ENCODE measurements at regions not wholly inside any gene's neighbourhood (a gene's known extent, or its start where the extent isn't known, plus 50 kb on each side); places are given as distances from the start of the nearest gene placed in this dataset.
"Not testable (repeated sequence)": the region's sequence is repeated elsewhere in the genome, so short reads cannot be mapped to it uniquely, and the experiment has no call there.

DNA sequence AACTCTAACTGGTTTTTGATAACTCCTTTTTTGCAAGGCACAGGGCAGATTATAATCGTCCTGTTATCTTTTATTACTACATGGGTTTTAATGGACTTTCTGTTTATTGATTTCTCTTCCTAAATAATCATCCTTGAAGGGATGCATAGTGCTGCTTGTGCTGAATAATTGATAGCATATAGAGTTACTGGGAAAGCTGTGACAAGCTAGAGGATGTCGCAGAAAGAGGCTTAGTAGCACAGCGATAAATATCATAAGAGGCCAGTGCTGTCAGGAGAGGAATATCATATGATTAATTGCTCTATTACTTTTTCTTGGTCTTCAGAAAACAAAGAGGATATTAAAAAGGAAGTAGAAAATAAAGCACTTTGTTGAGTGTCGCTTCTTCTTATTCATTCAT lies 1007.1 kb upstream of the ACO1 start:
- no peak for FAIRE-seq
- no peak for DNase-seq (ENCODE audit: insufficient read length, low spot score)
- TF ChIP-seq POLR2A (IDR thresholded peaks at IDR 0.05; ENCODE audit: low read depth, low read length) = no peak

DNA sequence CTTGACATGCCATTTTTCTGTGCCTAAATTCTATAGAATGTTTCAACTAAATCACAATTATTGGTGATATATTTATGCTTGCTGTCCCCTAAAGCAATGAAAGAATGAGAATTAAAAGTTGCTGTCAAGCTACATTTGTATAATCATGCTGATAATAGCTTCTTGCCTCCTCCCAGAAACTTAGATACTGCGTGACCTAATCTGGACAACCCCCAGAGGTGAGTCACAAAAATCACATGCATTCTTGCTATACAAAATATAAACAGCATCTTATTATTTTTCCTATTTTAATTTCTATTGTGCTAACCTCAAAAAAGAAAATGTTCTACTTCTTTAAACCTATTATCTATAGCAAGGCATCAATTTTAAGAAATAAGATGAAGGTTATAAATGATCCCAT lies 995.8 kb upstream of the ACO1 start:
- DNase-seq (ENCODE audit: insufficient read length, low spot score) (no peak), FAIRE-seq (no peak)
- TF ChIP-seq POLR2A (IDR thresholded peaks at IDR 0.05; ENCODE audit: low read depth, low read length) = no peak

DNA sequence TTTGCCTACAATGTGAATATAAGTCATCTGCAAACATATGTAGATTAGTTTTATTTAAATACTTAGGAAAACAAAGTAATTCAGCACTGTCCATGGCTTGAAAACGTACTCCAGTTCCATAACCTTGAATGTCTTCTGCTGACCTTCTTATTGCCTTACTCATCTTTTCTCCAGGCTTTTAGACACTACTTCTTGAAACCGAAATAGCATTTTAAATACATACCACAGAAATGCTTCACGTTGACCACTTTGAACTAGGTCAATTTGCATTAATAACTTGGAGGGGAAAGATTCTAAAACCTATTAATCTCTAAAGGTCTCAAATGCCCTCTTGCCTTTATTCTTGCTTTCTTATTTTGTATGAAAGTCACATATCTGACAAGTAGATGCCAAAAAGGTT lies 995.4 kb upstream of the ACO1 start:
- TF ChIP-seq POLR2A (IDR thresholded peaks at IDR 0.05; ENCODE audit: low read depth, low read length) = no peak
- FAIRE-seq (no peak), DNase-seq (ENCODE audit: insufficient read length, low spot score) (no peak)

DNA sequence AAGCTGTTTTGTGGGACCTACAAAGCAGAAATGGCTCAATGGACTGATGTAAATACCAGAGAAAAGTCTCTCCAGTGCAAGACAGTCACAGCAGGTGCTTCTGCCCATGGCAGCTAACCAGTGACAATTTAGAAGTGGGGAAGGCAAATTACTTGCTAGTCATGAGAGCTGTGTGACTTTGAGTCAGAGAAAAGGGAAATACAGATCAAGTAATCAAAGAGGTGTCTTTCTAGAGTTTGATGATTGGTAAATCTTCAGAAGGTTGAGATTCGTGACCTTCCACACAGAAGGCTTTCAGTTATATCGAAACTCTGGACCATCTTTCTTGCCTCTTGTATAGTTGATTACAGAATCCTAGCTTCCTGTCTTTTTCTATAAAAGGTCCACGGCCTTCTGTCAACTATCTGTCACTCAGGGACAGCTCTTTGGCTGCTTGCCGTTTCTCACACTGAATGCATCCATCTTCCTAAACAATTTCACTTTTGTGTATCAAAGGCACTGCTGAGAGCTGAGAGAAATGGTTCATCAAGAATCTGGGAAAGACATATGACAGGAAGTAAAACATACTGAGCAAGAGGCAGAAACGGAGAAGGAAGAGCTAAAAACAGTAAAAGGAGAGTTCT lies 993.9 kb upstream of the ACO1 start:
- FAIRE-seq (no peak), DNase-seq (ENCODE audit: insufficient read length, low spot score) (no peak)
- TF ChIP-seq POLR2A (IDR thresholded peaks at IDR 0.05; ENCODE audit: low read depth, low read length) = no peak

DNA sequence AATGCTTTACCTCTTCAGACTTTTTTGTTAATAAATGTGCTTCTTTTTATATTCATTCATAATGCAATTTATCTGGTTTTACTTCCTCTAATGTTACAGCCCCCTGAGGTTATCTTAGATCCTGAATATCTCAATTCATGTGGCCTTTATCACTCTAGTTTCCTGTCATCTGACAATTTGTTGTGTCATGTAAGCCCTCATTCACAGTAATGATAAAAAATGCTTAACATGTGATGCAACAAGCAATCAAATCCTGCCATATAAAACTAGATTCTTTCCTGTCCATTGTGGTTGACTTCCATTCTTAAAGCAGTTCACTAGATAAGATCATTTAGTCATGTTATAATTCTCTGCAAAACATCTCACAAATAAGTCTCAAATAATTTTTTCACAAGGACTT lies 991.2 kb upstream of the ACO1 start:
- FAIRE-seq (no peak), DNase-seq (ENCODE audit: insufficient read length, low spot score) (no peak)
- no peak for TF ChIP-seq POLR2A (IDR thresholded peaks at IDR 0.05; ENCODE audit: low read depth, low read length)

DNA sequence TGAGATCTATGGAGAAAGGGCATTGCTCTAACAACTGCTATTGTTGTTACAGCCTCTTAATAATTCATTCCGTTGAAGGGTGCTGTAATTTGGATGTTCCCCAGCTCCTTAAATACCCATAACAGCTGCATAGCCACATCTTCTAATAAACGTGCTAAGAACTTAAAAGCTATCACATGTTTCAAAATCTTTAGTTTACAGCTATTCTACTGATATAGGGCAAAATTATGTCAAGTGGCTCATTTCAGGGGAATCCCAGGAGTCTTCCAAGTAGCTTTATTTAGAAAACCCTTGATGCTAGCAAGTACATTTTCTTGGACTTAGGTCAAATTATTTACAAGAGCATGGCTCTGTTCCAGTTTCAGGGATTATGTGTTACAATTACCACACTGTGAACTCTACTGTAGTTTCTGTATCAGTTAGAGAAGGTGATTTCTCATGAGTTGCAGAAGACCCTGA lies 990.4 kb upstream of the ACO1 start:
- no peak for TF ChIP-seq POLR2A (IDR thresholded peaks at IDR 0.05; ENCODE audit: low read depth, low read length)
- DNase-seq (ENCODE audit: insufficient read length, low spot score) = no peak
- FAIRE-seq = no peak

DNA sequence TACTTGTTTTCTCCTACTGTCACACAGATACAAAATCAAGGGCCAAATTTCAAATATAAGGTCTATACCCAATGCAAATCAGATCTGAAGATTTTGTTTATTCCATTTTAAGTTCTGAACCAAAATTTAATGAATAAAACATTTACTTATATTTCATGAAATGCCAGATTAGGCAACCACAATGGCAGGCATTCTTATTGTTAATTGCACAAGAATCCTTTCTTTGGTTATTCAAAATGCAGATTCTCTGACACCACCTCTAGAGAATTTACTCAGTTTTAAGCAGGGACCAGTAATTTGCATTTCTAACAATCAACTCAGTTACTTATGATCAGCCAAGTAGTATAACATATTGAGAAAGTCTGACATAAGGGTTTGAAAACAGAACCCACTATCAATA lies 972.4 kb upstream of the ACO1 start:
- DNase-seq (ENCODE audit: insufficient read length, low spot score) = no peak
- FAIRE-seq = no peak

DNA sequence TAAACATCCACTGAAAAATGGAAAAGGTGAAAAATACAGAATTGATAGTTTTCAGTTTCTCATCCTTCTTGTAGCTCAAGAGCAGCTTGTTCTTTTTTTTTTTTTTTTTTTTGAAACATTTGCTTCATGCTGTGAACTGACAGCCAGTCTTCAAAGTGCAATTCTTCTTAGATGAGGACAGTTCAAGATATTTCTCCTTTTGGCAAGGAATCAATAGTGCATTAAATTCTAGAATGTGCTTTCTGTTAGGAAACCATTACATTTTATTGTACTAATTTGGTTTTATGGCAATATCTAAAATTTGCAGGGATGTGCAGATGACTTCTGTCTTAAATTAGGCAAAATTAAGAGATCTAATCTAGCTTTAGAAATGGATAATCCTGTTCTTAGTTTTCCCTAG lies 969.3 kb upstream of the ACO1 start:
- TF ChIP-seq POLR2A (IDR thresholded peaks at IDR 0.05; ENCODE audit: low read depth, low read length) = no peak
- DNase-seq (ENCODE audit: insufficient read length, low spot score) = no peak
- no peak for FAIRE-seq

More for the DNA sequence above, 972.4 kb upstream of the ACO1 start:
- no peak for TF ChIP-seq POLR2A (IDR thresholded peaks at IDR 0.05; ENCODE audit: low read depth, low read length)

DNA sequence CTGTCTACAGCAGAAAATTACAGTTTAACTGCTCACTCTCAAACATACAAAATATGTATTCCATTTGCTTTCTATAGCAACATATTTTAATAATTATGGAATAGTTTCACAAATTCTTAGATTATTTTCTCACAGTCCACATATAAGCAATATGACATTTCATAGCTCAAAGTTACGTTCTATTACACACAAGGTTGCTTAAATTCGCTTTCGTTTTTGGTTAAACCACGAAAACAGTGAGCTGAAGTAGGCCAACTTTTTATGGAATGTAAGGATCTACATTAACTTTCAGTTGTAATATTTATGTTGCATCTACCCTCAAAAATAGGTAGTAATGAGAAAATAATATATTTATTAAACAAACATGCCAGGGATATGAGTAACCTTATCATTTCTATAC lies 966.0 kb upstream of the ACO1 start:
- FAIRE-seq (no peak), DNase-seq (ENCODE audit: insufficient read length, low spot score) (no peak)
- TF ChIP-seq POLR2A (IDR thresholded peaks at IDR 0.05; ENCODE audit: low read depth, low read length) = no peak

DNA sequence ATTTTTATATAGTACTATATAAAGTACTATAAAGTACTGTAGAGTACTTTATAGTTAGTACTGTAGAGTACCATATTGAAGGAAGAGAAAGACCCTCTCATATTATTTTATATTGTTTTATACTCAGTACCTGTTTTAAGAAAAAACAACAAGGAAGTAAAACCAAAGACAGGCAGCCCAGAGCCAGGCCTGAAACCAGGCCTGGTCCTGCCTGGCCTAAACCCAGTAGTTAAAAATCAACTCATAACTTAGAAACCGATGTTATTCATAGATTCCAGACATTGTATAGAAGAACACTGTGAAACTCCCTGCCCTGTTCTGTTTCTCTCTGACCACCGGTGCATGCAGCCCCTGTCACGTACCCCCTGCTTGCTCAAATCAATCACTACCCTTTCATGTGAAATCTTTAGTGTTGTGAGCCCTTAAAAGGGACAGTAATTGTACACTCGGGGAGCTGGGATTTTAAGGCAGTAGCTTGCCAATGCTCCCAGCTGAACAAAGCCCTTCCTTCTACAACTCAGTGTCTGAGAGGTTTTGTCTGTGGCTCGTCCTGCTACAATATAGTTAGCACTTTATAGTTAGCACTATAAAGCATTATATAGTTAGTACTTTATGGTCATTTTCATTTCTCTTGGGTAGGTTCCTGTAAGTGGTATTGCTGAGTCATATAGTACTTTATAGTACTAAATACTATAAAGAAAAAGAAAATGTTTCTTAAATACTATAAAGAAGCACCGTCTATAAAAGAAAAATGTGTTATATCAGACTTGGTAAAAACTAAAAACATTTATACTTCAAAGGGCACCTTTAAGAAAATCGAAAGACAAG lies 940.6 kb upstream of the ACO1 start:
- DNase-seq (ENCODE audit: insufficient read length, low spot score); FAIRE-seq: not testable (repeated sequence)

DNA sequence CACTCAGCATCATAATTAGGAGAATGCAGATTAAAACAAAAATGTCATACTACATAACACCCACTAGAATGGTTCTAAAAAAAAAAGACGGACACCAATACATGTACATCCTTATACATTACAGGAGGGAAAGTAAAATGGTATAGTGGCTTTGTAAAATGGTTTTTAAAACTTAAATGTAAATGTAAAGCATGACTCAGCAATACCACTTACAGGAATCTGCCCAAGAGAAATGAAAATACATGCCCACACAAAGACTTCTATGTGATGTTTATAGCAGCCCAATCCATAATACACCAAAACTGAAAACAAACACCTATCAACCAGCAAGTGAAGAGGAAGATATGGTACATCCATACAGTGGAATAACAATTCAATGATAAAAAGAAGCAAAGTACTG lies 939.1 kb upstream of the ACO1 start:
- no peak for FAIRE-seq

DNA sequence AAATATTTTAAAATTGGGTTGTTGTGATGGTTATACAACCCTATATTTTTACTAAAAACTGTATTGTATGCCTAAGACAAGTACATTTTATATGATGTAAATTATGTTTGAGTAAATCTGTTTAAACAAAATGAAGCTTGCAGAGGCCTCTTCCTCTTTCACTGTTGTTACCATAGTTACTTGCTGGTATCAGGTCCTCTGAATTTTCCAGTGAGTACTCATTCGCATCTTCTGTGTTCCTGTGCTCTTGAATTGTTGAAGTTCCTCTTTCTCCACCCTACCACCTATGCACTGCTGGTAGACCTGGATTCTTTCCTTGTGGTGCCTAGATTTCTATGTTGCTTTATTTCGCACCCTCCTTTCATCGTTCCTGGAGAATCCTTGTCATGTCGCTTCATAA lies 938.5 kb upstream of the ACO1 start:
- TF ChIP-seq POLR2A (IDR thresholded peaks at IDR 0.05; ENCODE audit: low read depth, low read length) = no peak
- FAIRE-seq (no peak), DNase-seq (ENCODE audit: insufficient read length, low spot score) (no peak)

More for the DNA sequence above, 939.1 kb upstream of the ACO1 start:
- TF ChIP-seq POLR2A (IDR thresholded peaks at IDR 0.05; ENCODE audit: low read depth, low read length) = no peak
- no peak for DNase-seq (ENCODE audit: insufficient read length, low spot score)

DNA sequence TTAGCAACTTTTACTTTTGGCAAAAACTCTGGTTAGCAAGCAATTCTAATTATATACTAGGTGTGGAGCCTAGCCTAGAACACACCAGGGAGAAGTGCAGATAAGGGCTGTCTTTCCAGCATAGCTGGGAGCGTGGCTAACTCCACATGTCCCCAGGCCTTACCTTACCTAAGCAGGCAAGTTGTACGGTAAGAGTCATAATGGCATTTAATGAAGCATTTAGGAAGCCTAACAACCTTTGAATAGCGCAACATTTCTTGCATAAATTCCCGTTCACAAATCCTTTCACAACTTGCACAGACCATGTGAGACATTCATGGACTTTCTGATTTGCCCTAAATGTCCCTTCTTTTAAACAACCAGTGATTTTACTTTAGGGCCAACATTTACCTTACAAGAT lies 917.4 kb upstream of the ACO1 start:
- FAIRE-seq (no peak), DNase-seq (ENCODE audit: insufficient read length, low spot score) (no peak)
- TF ChIP-seq POLR2A (IDR thresholded peaks at IDR 0.05; ENCODE audit: low read depth, low read length) = no peak

DNA sequence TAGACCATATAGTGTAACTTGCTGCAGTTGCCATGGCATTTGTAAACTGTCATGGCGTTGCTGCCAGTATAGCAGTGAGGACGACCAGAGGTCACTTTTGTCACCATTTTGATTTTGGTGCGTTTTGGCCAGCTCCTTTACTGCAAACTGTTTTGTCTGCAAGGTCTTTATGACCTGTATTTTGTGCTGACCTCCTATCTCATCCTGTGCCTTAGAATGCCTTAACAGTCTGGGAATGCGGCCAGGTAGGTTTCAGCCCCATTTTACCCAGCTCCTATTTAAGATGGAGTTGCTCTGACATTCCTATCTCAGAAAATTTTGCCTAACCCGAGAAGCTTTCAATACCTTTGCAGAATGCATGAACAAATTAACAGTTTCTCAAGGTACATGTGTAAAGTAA lies 914.4 kb upstream of the ACO1 start:
- TF ChIP-seq POLR2A (IDR thresholded peaks at IDR 0.05; ENCODE audit: low read depth, low read length) = no peak
- DNase-seq (ENCODE audit: insufficient read length, low spot score) = no peak
- no peak for FAIRE-seq

DNA sequence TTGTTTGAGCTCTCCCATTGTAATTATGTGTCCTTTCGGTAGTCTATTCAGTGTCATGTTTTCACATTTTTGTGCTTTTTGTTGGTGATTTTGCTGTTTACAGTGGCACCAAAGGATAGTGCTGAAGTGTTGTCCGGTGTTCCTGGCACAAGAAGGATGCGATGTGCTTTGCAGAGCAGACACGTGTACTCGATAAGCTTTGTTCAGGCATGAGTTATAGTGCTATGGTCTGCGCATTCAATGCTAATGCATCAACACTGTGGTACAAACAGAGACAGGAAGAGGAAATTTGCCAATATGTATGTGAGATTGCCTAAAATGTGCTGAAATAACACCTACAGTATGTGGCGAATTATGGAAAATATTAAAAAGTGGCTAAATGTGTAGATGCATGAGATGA lies 913.4 kb upstream of the ACO1 start:
- no peak for FAIRE-seq
- TF ChIP-seq POLR2A (IDR thresholded peaks at IDR 0.05; ENCODE audit: low read depth, low read length) = no peak
- no peak for DNase-seq (ENCODE audit: insufficient read length, low spot score)

All from H54 (cell line).